H9 (cell line): ENCODE measurements at regions not wholly inside any gene's neighbourhood (a gene's known extent, or its start where the extent isn't known, plus 50 kb on each side); places are given as distances from the start of the nearest gene placed in this dataset.

Experiments
- DNase-seq: peaks from one replicate; pipeline ENCODE4 v3.0.0-alpha.2; 2017
- H2AFZ ChIP-seq: one replicate; pipeline ENCODE4 v1.6.1; 2013; ENCODE audit warnings: mild to moderate bottlenecking, low read length, control low read depth, moderate library complexity
- H2AK5ac ChIP-seq: 2 replicates; pipeline ENCODE4 v1.6.1; 2013; ENCODE audit warnings: low read length, control low read depth, mixed read lengths; ENCODE audit not compliant: insufficient read length
- H2BK120ac ChIP-seq: one replicate; pipeline ENCODE4 v1.6.1; 2013; ENCODE audit warnings: low read depth, mild to moderate bottlenecking, low read length, control low read depth, inconsistent platforms; ENCODE audit not compliant: poor library complexity, severe bottlenecking
- H2BK12ac ChIP-seq: 2 replicates; pipeline ENCODE4 v1.6.1; 2013; ENCODE audit warnings: low read length, control low read depth, mixed read lengths, low read depth; ENCODE audit not compliant: insufficient read length
- H2BK15ac ChIP-seq: 2 replicates; pipeline ENCODE4 v1.6.1; 2013; ENCODE audit warnings: low read depth, low read length, control low read depth
- H2BK20ac ChIP-seq: one replicate; pipeline ENCODE4 v1.6.1; 2013; ENCODE audit warnings: low read depth, mild to moderate bottlenecking, low read length, control low read depth, inconsistent platforms; ENCODE audit not compliant: poor library complexity, severe bottlenecking
- H2BK5ac ChIP-seq: 2 replicates; pipeline ENCODE4 v1.6.1; 2013; ENCODE audit warnings: low read length, control low read depth, mixed read lengths; ENCODE audit not compliant: insufficient read length
- H3K14ac ChIP-seq: 2 replicates; pipeline ENCODE4 v1.6.1; 2013; ENCODE audit warnings: low read length, control low read depth; ENCODE audit not compliant: insufficient read depth
- H3K18ac ChIP-seq: 2 replicates; pipeline ENCODE4 v1.6.1; 2013; ENCODE audit warnings: low read depth, mild to moderate bottlenecking, mixed read lengths, low read length, control low read depth; ENCODE audit not compliant: insufficient read length
- H3K23ac ChIP-seq: 2 replicates; pipeline ENCODE4 v1.6.1; 2013; ENCODE audit warnings: low read length, control low read depth, mixed read lengths, low read depth; ENCODE audit not compliant: insufficient read length
- H3K23me2 ChIP-seq: 2 replicates; pipeline ENCODE4 v1.6.1; 2013; ENCODE audit warnings: low read depth, mild to moderate bottlenecking, mixed read lengths, low read length, control low read depth; ENCODE audit not compliant: insufficient read length, poor library complexity, severe bottlenecking
- H3K27ac ChIP-seq: 2 replicates; pipeline ENCODE4 v1.5.1; 2013; ENCODE audit warnings: low read length, control low read depth, mixed read lengths, low read depth; ENCODE audit not compliant: insufficient read length
- H3K27me3 ChIP-seq: 2 replicates; pipeline ENCODE4 v1.6.1; 2013; ENCODE audit warnings: low read length, control low read depth, inconsistent platforms; ENCODE audit not compliant: insufficient read depth
- H3K4ac ChIP-seq: 2 replicates; pipeline ENCODE4 v1.6.1; 2013; ENCODE audit warnings: low read depth, mild to moderate bottlenecking, control low read depth, inconsistent platforms, low read length, moderate library complexity
- H3K4me1 ChIP-seq: 2 replicates; pipeline ENCODE4 v1.6.1; 2013; ENCODE audit warnings: low read length, control low read depth, inconsistent platforms; ENCODE audit not compliant: insufficient read depth
- H3K4me2 ChIP-seq: 2 replicates; pipeline ENCODE4 v1.6.1; 2013; ENCODE audit warnings: low read length, control low read depth, mixed read lengths; ENCODE audit not compliant: insufficient read length, insufficient read depth
- H3K56ac ChIP-seq: 2 replicates; pipeline ENCODE4 v1.6.1; 2013; ENCODE audit warnings: low read depth, mild to moderate bottlenecking, mixed read lengths, low read length, control low read depth; ENCODE audit not compliant: insufficient read length
- H3K79me1 ChIP-seq: 2 replicates; pipeline ENCODE4 v1.6.1; 2013; ENCODE audit warnings: low read depth, mild to moderate bottlenecking, moderate library complexity, low read length, control low read depth, inconsistent platforms; ENCODE audit not compliant: insufficient read depth, poor library complexity, severe bottlenecking
- H3K79me2 ChIP-seq: 2 replicates; pipeline ENCODE4 v1.6.1; 2013; ENCODE audit warnings: low read length, control low read depth, inconsistent platforms; ENCODE audit not compliant: insufficient read depth
- H3K9ac ChIP-seq: 2 replicates; pipeline ENCODE4 v1.6.1; 2013; ENCODE audit warnings: low read length, control low read depth, mixed read lengths; ENCODE audit not compliant: insufficient read length; ENCODE audit errors: extremely low read depth
- H3K9me3 ChIP-seq: one replicate; pipeline ENCODE4 v1.6.1; 2013; ENCODE audit warnings: low read depth, low read length, inconsistent platforms; ENCODE audit not compliant: control insufficient read depth
- H3T11ph ChIP-seq: one replicate; pipeline ENCODE4 v1.6.1; 2013; ENCODE audit warnings: mild to moderate bottlenecking, low read length, control low read depth, inconsistent platforms
- H4K20me1 ChIP-seq: one replicate; pipeline ENCODE4 v1.6.1; 2013; ENCODE audit not compliant: control insufficient read depth, insufficient read length, insufficient read depth
- H4K5ac ChIP-seq: 2 replicates; pipeline ENCODE4 v1.6.1; 2013; ENCODE audit warnings: low read depth, mild to moderate bottlenecking, mixed read lengths, low read length, control low read depth; ENCODE audit not compliant: insufficient read length
- H4K8ac ChIP-seq: replicated peaks from 2 replicates; pipeline ENCODE4 v1.6.1; 2013; ENCODE audit warnings: low read length, control low read depth, mixed read lengths, low read depth; ENCODE audit not compliant: insufficient read length
- H4K91ac ChIP-seq: 2 replicates; pipeline ENCODE4 v1.6.1; 2013; ENCODE audit warnings: low read depth, mild to moderate bottlenecking, moderate library complexity, mixed read lengths, low read length, control low read depth; ENCODE audit not compliant: insufficient read length
- H3K27ac Mint-ChIP-seq, 3 experiments: 2 replicates in 2 of 3; 3 replicates in 1 of 3; pipeline ENCODE4 v1.8.0; 2020 to 2021; ENCODE audit warnings: mixed read lengths in 3 of 3, mild to moderate bottlenecking in 1 of 3, moderate library complexity in 1 of 3
- H3K27me3 Mint-ChIP-seq: 2 replicates; pipeline ENCODE4 v1.8.0; 2021; ENCODE audit warnings: low read depth, mild to moderate bottlenecking, moderate library complexity, mixed read lengths
- H3K36me3 Mint-ChIP-seq, 3 experiments: 2 replicates in 2 of 3; 3 replicates in 1 of 3; pipeline ENCODE4 v1.8.0; 2020 to 2021; ENCODE audit warnings: low read depth in 3 of 3, mixed read lengths in 3 of 3; ENCODE audit not compliant: insufficient read depth in 1 of 3
- H3K4me1 Mint-ChIP-seq, 2 experiments: 2 replicates each; pipeline ENCODE4 v1.8.0; 2020; ENCODE audit warnings: mixed read lengths in 2 of 2
- H3K4me3 Mint-ChIP-seq, 2 experiments: 2 replicates in 1 of 2; 3 replicates in 1 of 2; pipeline ENCODE4 v1.8.0; 2020 to 2021; ENCODE audit warnings: mild to moderate bottlenecking in 2 of 2, mixed read lengths in 2 of 2, moderate library complexity in 1 of 2
- H3K9me3 Mint-ChIP-seq, 2 experiments: 2 replicates in 1 of 2; 3 replicates in 1 of 2; pipeline ENCODE4 v1.8.0; 2020; ENCODE audit warnings: mild to moderate bottlenecking in 2 of 2, mixed read lengths in 2 of 2, moderate library complexity in 1 of 2
- CTCF ChIP-seq: fragments of 200-600 bp; sonication (generic); conservative IDR thresholded peaks from 3 replicates; pipeline ENCODE4 v1.8.0; 2021; ENCODE audit warnings: antibody characterized with exemption, mild to moderate bottlenecking
- WGBS: extraction: QIAGEN DNeasy Blood & Tissue Kit; methylation state at CpG from one replicate; pipeline ENCODE4 v1.1.7; 2013; ENCODE audit warnings: missing lambda C conversion rate, low lambda C conversion rate, mixed read lengths; ENCODE audit not compliant: insufficient read length; ENCODE audit errors: extremely low coverage; 5-methylcytosine and 5-hydroxymethylcytosine counted together

- H2BK15ac ChIP-seq: no peak overlapping the region
- no peaks in the 10 kb centered on the region for H3K79me2 ChIP-seq
- no peaks in the 10 kb centered on the region for H3K4me1 ChIP-seq
- TF ChIP-seq CTCF: no peak
- H2BK12ac ChIP-seq: no peak overlapping the region
- Mint-ChIP-seq H3K9me3 (no peaks in the 10 kb centered on the region), H3K4me1 (no peaks in the 10 kb centered on the region), H3K27ac (no peak overlapping the region), H3K36me3 (no peaks in the 10 kb centered on the region), H3K27me3 (no peaks in the 10 kb centered on the region), H3K4me3 (no peak overlapping the region)
- no peak overlapping the region for H2BK5ac ChIP-seq
- H3T11ph ChIP-seq: no peak overlapping the region
- no peaks in the 10 kb centered on the region for H3K79me1 ChIP-seq
- no CpG with 5 or more reads among the region's 2 CpGs for WGBS
- no peaks in the 10 kb centered on the region for H4K20me1 ChIP-seq
- H3K27me3 ChIP-seq: no peaks in the 10 kb centered on the region
- H3K23ac ChIP-seq: no peak overlapping the region
- no peak overlapping the region for H3K27ac ChIP-seq
- H2BK120ac ChIP-seq: no peak overlapping the region
- no peak overlapping the region for H2AFZ ChIP-seq
- no peaks in the 10 kb centered on the region for H3K9me3 ChIP-seq
- no peak overlapping the region for H4K5ac ChIP-seq
- no peak overlapping the region for H3K4me2 ChIP-seq
- DNase-seq: no peak
- no peaks in the 10 kb centered on the region for H3K23me2 ChIP-seq
- H3K9ac ChIP-seq: no peak overlapping the region
- no peak overlapping the region for H3K56ac ChIP-seq
- no peak overlapping the region for H4K91ac ChIP-seq
- H3K14ac ChIP-seq: no peak overlapping the region
- H3K4ac ChIP-seq: no peak overlapping the region
- no peak overlapping the region for H2AK5ac ChIP-seq
- no peak overlapping the region for H3K18ac ChIP-seq
- no peak overlapping the region for H2BK20ac ChIP-seq
- H4K8ac ChIP-seq: no peak overlapping the region
Observed at GRCh38 chr5:103330875-103331274, 72.3 kb downstream of the MACIR start.
